ENCODE measurements at regions not wholly inside any gene's neighbourhood (a gene's known extent, or its start where the extent isn't known, plus 50 kb on each side); places are given as distances from the start of the nearest gene placed in this dataset.

DNA sequence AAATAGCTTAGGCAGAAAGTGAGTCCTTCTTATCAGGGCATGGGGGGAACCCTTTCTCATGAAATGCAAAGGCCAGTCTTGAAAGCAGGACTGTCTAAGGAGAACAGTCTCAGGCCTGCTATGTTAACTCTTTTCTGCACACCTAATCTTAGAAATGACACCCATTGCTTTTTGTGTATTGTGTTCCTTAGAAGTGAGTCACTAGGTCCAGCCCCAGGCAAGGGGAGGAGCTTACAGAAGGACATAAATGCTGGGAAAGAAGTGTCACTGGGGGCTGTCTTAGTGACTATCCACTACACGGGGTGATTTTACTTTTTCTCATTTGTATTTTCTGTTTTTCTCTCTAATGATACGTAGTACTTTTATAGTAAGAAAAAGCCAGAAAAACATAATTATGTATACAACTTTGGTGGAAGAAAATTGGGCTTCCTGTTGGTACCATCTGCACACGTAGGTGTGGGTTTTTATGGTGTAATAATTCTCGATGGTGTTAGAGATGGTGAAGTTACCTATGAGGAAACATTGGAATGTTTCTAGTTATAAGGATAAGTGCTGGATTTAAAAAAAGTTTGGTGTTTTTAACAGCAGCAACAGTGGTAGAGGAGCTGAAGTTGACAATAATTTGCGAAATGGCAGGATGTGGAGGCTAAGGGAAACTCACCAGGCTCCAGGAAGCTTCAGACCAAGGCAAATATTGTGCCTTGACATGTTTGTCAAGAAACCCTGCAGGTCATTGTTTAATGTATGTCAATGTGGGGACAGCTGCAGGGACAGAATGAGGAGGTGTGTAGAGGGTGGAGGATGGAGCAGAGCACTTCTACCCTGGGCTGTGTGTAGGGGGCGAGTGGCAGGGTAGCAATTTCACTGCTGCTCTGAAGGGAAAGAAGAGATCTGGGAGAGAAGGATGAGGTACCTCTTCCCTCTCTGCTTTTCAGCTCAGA lies 214.9 kb downstream of the KTN1 start:
- TF ChIP-seq, protein P1, sequence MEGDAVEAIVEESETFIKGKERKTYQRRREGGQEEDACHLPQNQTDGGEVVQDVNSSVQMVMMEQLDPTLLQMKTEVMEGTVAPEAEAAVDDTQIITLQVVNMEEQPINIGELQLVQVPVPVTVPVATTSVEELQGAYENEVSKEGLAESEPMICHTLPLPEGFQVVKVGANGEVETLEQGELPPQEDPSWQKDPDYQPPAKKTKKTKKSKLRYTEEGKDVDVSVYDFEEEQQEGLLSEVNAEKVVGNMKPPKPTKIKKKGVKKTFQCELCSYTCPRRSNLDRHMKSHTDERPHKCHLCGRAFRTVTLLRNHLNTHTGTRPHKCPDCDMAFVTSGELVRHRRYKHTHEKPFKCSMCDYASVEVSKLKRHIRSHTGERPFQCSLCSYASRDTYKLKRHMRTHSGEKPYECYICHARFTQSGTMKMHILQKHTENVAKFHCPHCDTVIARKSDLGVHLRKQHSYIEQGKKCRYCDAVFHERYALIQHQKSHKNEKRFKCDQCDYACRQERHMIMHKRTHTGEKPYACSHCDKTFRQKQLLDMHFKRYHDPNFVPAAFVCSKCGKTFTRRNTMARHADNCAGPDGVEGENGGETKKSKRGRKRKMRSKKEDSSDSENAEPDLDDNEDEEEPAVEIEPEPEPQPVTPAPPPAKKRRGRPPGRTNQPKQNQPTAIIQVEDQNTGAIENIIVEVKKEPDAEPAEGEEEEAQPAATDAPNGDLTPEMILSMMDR (IDR thresholded peaks at IDR 0.05): no peak
- TF ChIP-seq POLR2A (IDR thresholded peaks at IDR 0.05): no peak

Measured in uterus (tissue), 2 donors.